GM19025 (cell line): ENCODE measurements at regions not wholly inside any gene's neighbourhood (a gene's known extent, or its start where the extent isn't known, plus 50 kb on each side); places are given as distances from the start of the nearest gene placed in this dataset.
"Not testable (repeated sequence)": the region's sequence is repeated elsewhere in the genome, so short reads cannot be mapped to it uniquely, and the experiment has no call there.

Experiments
- ATAC-seq: cut with Tn5 transposase; IDR thresholded peaks from one replicate; pipeline ENCODE4 v1.9.1; 2021; ENCODE audit warnings: mild to moderate bottlenecking, low read depth, moderate library complexity; ENCODE audit not compliant: unreplicated experiment

- ATAC-seq: no peak
These were observed 97.6 kb downstream of the NFKBIZ start for GRCh38 chr3:101946906-101947305.

- ATAC-seq: peak; percentile 87
These were observed 101.2 kb downstream of the NFKBIZ start for GRCh38 chr3:101950510-101950909.

- ATAC-seq: peak; percentile 26
These were observed 101.8 kb downstream of the NFKBIZ start for GRCh38 chr3:101950985-101951733.

GRCh38 chr3:101954361-101954760 lies 105.0 kb downstream of the NFKBIZ start:
- no peak for ATAC-seq

- ATAC-seq: no peak
These were observed 105.6 kb downstream of the NFKBIZ start for GRCh38 chr3:101954936-101955335.

GRCh38 chr3:101962055-101962454 lies 112.7 kb downstream of the NFKBIZ start:
- ATAC-seq: no peak

GRCh38 chr3:101963902-101964362 lies 114.6 kb downstream of the NFKBIZ start:
- ATAC-seq: no peak

- ATAC-seq: no peak
These were observed 115.5 kb downstream of the NFKBIZ start for GRCh38 chr3:101964861-101965260.

- ATAC-seq: no peak
These were observed 116.9 kb downstream of the NFKBIZ start for GRCh38 chr3:101966226-101966625.

GRCh38 chr3:101970212-101970611 lies 120.9 kb downstream of the NFKBIZ start:
- no peak for ATAC-seq

GRCh38 chr3:101970905-101971304 lies 121.6 kb downstream of the NFKBIZ start:
- no peak for ATAC-seq

- ATAC-seq: no peak
These were observed 123.3 kb downstream of the NFKBIZ start for GRCh38 chr3:101972430-101973162.

GRCh38 chr3:101973163-101973505 lies 123.8 kb downstream of the NFKBIZ start:
- no peak for ATAC-seq

- ATAC-seq: not testable (repeated sequence)
These were observed 126.1 kb downstream of the NFKBIZ start for GRCh38 chr3:101975415-101975814.

GRCh38 chr3:101976473-101976872 lies 127.2 kb downstream of the NFKBIZ start:
- ATAC-seq: peak; percentile 82

- no peak for ATAC-seq
These were observed 129.0 kb downstream of the NFKBIZ start for GRCh38 chr3:101978348-101978747.

- ATAC-seq: no peak
These were observed 129.7 kb downstream of the NFKBIZ start for GRCh38 chr3:101979033-101979432.

GRCh38 chr3:101984356-101984755 lies 135.0 kb downstream of the NFKBIZ start:
- ATAC-seq: no peak

- no peak for ATAC-seq
These were observed 139.3 kb downstream of the NFKBIZ start for GRCh38 chr3:101988596-101988995.

- no peak for ATAC-seq
These were observed 140.4 kb downstream of the NFKBIZ start for GRCh38 chr3:101989578-101990200.

GRCh38 chr3:101992863-101993262 lies 143.5 kb downstream of the NFKBIZ start:
- ATAC-seq: no peak
